Brain microvascular endothelial cell (primary cell): ENCODE measurements at regions not wholly inside any gene's neighbourhood (a gene's known extent, or its start where the extent isn't known, plus 50 kb on each side); places are given as distances from the start of the nearest gene placed in this dataset.

Source experiments
- DNase-seq: peaks from one replicate; pipeline ENCODE4 v3.0.0-alpha.2; 2020
- H3K27ac ChIP-seq: fragments of 250-450 bp; sonication (Bioruptor Pico); 2 replicates; pipeline ENCODE4 v1.5.1; 2020; ENCODE audit warnings: mild to moderate bottlenecking, moderate library complexity
- H3K27me3 ChIP-seq: fragments of 250-450 bp; sonication (Bioruptor Pico); replicated peaks from 2 replicates; pipeline ENCODE4 v1.5.1; 2020; ENCODE audit warnings: mild to moderate bottlenecking
- H3K36me3 ChIP-seq: fragments of 250-450 bp; sonication (Bioruptor Pico); replicated peaks from 2 replicates; pipeline ENCODE4 v1.5.1; 2020; ENCODE audit warnings: mild to moderate bottlenecking
- H3K4me3 ChIP-seq: 2 replicates; pipeline ENCODE4 v1.5.1; 2011; ENCODE audit warnings: low read depth, mild to moderate bottlenecking, control low read depth, low read length, moderate library complexity
- CTCF ChIP-seq: IDR thresholded peaks from 2 replicates; pipeline ENCODE4 v1.5.1; 2011; ENCODE audit warnings: low read depth, mild to moderate bottlenecking, moderate library complexity, low read length, control low read depth, inconsistent platforms; ENCODE audit errors: missing control alignments
- in situ Hi-C: cut with HindIII; loops from 2 replicates; pipeline ENCODE4 v1.10.0; 2017; ENCODE audit warnings: low sequenced_read_pairs, low pct_ligation_motif_present

DNA sequence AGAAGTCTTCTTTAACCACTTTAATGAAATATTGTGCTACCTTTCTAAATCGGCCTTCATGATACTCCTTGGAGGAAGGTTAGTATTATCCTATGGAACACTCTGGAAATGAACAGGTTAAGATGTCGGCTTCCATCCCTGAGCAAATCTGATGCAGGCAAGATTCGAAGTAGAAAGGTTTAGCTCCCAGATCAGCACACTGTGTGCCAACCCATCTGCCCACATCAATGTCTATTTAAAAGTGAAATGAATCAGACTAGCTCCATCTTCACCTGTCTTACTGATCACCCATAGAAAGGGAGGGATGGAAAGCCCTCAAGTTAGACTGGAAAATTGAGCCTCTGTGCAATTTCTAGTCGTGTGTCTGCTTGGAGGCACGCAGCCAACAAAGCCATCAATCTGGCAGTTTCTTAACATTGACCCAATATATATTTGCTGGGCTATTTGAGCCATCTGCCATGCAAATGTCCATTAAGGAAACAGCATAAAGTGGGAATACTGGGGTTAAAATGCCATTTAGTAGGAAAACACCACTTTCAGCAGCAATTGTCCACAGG lies 506.1 kb downstream of the RMST start:
- Histone ChIP-seq H3K27ac (no peak overlapping the region), H3K36me3 (no peaks in the 10 kb centered on the region), H3K27me3 (no peaks in the 10 kb centered on the region), H3K4me3 (no peak overlapping the region)
- DNase-seq, result no peak
- in situ Hi-C loops, result no loop called here
- TF ChIP-seq CTCF, result no peak

- DNase-seq, result no peak
- in situ Hi-C loops, result no loop called here
Measured at GRCh38 chr12:97977870-97978405, 515.3 kb downstream of the RMST start.

DNA sequence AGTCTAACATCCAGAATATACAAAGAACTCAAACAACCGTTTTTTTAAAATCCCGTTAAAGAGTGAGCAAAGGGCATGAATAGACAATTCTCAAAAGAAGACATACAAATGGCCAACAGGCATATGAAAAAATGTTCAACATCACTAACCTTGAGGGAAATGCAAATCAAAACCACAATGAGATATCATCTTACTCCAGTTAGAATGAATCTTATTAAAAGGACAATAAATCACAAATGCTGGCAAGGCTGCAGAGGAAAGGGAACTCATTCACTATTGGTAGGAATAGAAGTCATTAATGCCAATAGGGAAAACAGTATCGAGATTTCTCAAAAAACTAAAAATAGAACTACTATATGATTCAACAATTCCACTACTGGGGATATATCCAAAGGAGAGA lies 520.1 kb downstream of the RMST start:
- DNase-seq, result no peak
- Histone ChIP-seq H3K36me3 (no peaks in the 10 kb centered on the region), H3K27ac (no peak overlapping the region), H3K27me3 (no peaks in the 10 kb centered on the region), H3K4me3 (no peak overlapping the region)
- no peak for TF ChIP-seq CTCF
- in situ Hi-C loops, result no loop called here

More at GRCh38 chr12:97977870-97978405, 515.3 kb downstream of the RMST start:
- no peaks in the 10 kb centered on the region for H3K36me3 ChIP-seq
- no peak overlapping the region for H3K27ac ChIP-seq
- H3K4me3 ChIP-seq, result no peak overlapping the region
- TF ChIP-seq CTCF, result no peak
- H3K27me3 ChIP-seq, result no peaks in the 10 kb centered on the region

DNA sequence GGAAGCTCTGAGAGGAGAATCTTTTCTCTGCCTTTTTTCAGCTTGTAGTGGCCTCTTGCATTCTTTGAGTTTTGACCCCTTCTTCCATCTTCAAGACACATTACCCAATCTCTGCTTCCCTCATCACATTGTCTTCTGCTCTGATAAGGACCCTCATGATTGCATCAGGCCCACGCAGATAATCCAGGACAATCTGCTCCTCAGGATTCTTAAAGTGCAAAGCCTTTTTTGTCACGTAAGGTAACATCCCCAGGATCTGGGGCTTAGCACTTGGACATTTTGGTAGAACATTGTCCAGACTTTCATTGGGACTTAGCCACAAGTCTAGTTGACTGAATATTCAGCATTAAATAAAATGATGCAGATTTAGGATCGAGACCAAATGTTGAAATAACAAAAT lies 521.2 kb downstream of the RMST start:
- TF ChIP-seq CTCF, result no peak
- Histone ChIP-seq H3K36me3 (no peaks in the 10 kb centered on the region), H3K4me3 (no peak overlapping the region), H3K27me3 (no peaks in the 10 kb centered on the region), H3K27ac (no peak overlapping the region)
- no peak for DNase-seq
- in situ Hi-C loops, result no loop called here

GRCh38 chr12:97984436-97984835 lies 521.8 kb downstream of the RMST start:
- in situ Hi-C loops, result no loop called here
- DNase-seq, result no peak
- Histone ChIP-seq H3K27ac (no peak overlapping the region), H3K27me3 (no peaks in the 10 kb centered on the region), H3K4me3 (no peak overlapping the region), H3K36me3 (no peaks in the 10 kb centered on the region)
- no peak for TF ChIP-seq CTCF
